ENCODE measurements at regions not wholly inside any gene's neighbourhood (a gene's known extent, or its start where the extent isn't known, plus 50 kb on each side); places are given as distances from the start of the nearest gene placed in this dataset.

DNA sequence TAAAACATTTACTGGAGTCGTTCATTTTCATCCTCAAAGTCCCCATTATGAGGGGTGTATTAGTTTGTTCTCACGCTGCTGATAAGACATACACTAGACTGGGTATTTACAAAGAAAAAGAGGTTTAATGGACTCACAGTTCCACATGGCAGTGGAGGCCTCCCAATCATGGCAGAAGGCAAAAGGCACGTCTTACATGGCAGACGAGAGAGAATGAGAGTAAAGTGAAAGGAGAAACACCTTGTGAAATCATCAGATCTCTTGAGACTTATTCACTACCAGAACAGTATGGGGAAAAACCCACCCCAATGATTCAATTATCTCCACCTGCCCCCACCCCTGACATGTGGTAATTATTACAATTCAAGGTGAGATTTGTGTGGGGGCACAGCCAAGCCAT, 830.4 kb upstream of the RGS18 start:
- H4K20me1 ChIP-seq (ENCODE audit: insufficient read depth, low read length): no peaks in the 10 kb centered on the region
- POLR2A ChIA-PET: no interaction called here
- H3K4me1 ChIP-seq (ENCODE audit: insufficient read depth, low read length): no peaks in the 10 kb centered on the region
- H3K4me3 ChIP-seq (replicated peaks in 1 of 3; ENCODE audit: insufficient read depth in 1 of 3, low read depth in 2 of 3, low read length in 3 of 3): no peak overlapping the region
- no peak overlapping the region for H2AFZ ChIP-seq (ENCODE audit: low read length)
- no peaks in the 10 kb centered on the region for H3K9me3 ChIP-seq (ENCODE audit: low read length)
- no peak overlapping the region for H3K27ac ChIP-seq (ENCODE audit: extremely low read length, insufficient read depth, low read length)
- CTCF ChIA-PET (ENCODE audit: low intra/inter-chr PET ratio, low total read pairs): no interaction called here
- no peaks in the 10 kb centered on the region for H3K79me2 ChIP-seq (ENCODE audit: insufficient read depth, low read length)
- FAIRE-seq: no peak
- no TSS peak for BruUV-seq (replicated peaks)
- ATAC-seq: no peak
- intact Hi-C loops (cut with micrococcal nuclease; ENCODE audit: unreplicated experiment): no loop called here
- H3K9ac ChIP-seq (ENCODE audit: insufficient read depth, low read depth, low read length): no peak overlapping the region
- no peaks in the 10 kb centered on the region for H3K36me3 ChIP-seq (replicated peaks in 1 of 2; ENCODE audit: control insufficient read depth in 1 of 2, insufficient read depth in 2 of 2, low read length in 2 of 2)
- WGBS (ENCODE audit: low lambda C conversion rate): 0% methylated on average over 4 of the region's 4 CpGs
- no peaks in the 10 kb centered on the region; a peak in 1 of 5 replicates for H3K27me3 ChIP-seq (ENCODE audit: control insufficient read depth in 1 of 2, insufficient read depth in 2 of 2, low read length in 2 of 2)
- no peak overlapping the region for H3K4me2 ChIP-seq (ENCODE audit: low read depth, low read length)
- TF ChIP-seq HNRNPH1 (optimal IDR thresholded peaks at IDR 0.05; ENCODE audit: low read depth, low read length) (no peak), TCF12 (IDR thresholded peaks at IDR 0.05) (no peak), TCF12 (CRISPR knock-in tag; IDR thresholded peaks at IDR 0.05) (no peak), CBX5 (CRISPR knock-in tag; IDR thresholded peaks at IDR 0.05; ENCODE audit: borderline replicate concordance) (no peak), RARA (CRISPR knock-in tag; IDR thresholded peaks at IDR 0.05) (no peak), ZNF367 (CRISPR knock-in tag; IDR thresholded peaks at IDR 0.05; ENCODE audit: borderline replicate concordance) (no peak), TOPORS (CRISPR knock-in tag; IDR thresholded peaks at IDR 0.05) (no peak), FLYWCH1 (CRISPR knock-in tag; IDR thresholded peaks at IDR 0.05) (no peak)
- TF ChIP-seq, protein P1, sequence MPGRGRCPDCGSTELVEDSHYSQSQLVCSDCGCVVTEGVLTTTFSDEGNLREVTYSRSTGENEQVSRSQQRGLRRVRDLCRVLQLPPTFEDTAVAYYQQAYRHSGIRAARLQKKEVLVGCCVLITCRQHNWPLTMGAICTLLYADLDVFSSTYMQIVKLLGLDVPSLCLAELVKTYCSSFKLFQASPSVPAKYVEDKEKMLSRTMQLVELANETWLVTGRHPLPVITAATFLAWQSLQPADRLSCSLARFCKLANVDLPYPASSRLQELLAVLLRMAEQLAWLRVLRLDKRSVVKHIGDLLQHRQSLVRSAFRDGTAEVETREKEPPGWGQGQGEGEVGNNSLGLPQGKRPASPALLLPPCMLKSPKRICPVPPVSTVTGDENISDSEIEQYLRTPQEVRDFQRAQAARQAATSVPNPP (CRISPR knock-in tag; IDR thresholded peaks at IDR 0.05): no peak
- TF ChIP-seq, protein P2, sequence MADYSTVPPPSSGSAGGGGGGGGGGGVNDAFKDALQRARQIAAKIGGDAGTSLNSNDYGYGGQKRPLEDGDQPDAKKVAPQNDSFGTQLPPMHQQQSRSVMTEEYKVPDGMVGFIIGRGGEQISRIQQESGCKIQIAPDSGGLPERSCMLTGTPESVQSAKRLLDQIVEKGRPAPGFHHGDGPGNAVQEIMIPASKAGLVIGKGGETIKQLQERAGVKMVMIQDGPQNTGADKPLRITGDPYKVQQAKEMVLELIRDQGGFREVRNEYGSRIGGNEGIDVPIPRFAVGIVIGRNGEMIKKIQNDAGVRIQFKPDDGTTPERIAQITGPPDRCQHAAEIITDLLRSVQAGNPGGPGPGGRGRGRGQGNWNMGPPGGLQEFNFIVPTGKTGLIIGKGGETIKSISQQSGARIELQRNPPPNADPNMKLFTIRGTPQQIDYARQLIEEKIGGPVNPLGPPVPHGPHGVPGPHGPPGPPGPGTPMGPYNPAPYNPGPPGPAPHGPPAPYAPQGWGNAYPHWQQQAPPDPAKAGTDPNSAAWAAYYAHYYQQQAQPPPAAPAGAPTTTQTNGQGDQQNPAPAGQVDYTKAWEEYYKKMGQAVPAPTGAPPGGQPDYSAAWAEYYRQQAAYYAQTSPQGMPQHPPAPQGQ (CRISPR knock-in tag; IDR thresholded peaks at IDR 0.05; ENCODE audit: borderline replicate concordance): no peak
- in situ Hi-C loops (cut with HindIII; ENCODE audit: extremely low pct_ligation_motif_present, low pct_unique_long_range_greater_than_20kb): no loop called here
- no peak for DNase-seq (ENCODE audit: low spot score)

Data from HepG2 (cell line).